Choroid plexus epithelial cell (primary cell): ENCODE measurements at regions not wholly inside any gene's neighbourhood (a gene's known extent, or its start where the extent isn't known, plus 50 kb on each side); places are given as distances from the start of the nearest gene placed in this dataset.
A peak's percentile ranks its signal among the peaks of the same experiment; 100 is the strongest.

Experiments used
- DNase-seq: peaks from one replicate; pipeline ENCODE4 v3.0.0-alpha.2; 2010; ENCODE audit warnings: low read depth
- H3K4me3 ChIP-seq: 2 replicates; pipeline ENCODE4 v1.5.1; 2011; ENCODE audit warnings: low read depth, mild to moderate bottlenecking, control low read depth, low read length, moderate library complexity
- TF ChIP-seq, protein P1 (sequence below): conservative IDR thresholded peaks from 2 replicates; pipeline ENCODE4 v1.5.1; 2011; ENCODE audit warnings: low read depth, mild to moderate bottlenecking, control low read depth, inconsistent platforms, low read length, moderate library complexity

GRCh38 chr5:164041105-164041504 lies 535.7 kb downstream of the MAT2B start:
- TF ChIP-seq, protein P1, sequence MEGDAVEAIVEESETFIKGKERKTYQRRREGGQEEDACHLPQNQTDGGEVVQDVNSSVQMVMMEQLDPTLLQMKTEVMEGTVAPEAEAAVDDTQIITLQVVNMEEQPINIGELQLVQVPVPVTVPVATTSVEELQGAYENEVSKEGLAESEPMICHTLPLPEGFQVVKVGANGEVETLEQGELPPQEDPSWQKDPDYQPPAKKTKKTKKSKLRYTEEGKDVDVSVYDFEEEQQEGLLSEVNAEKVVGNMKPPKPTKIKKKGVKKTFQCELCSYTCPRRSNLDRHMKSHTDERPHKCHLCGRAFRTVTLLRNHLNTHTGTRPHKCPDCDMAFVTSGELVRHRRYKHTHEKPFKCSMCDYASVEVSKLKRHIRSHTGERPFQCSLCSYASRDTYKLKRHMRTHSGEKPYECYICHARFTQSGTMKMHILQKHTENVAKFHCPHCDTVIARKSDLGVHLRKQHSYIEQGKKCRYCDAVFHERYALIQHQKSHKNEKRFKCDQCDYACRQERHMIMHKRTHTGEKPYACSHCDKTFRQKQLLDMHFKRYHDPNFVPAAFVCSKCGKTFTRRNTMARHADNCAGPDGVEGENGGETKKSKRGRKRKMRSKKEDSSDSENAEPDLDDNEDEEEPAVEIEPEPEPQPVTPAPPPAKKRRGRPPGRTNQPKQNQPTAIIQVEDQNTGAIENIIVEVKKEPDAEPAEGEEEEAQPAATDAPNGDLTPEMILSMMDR: no peak
- H3K4me3 ChIP-seq: no peak overlapping the region
- DNase-seq: no peak

GRCh38 chr5:164048359-164048926 lies 543.0 kb downstream of the MAT2B start:
- no peak overlapping the region for H3K4me3 ChIP-seq
- TF ChIP-seq, protein P1: peak; percentile 30
- peak; percentile 53 for DNase-seq

GRCh38 chr5:164051745-164052144 lies 546.3 kb downstream of the MAT2B start:
- H3K4me3 ChIP-seq: no peak overlapping the region
- peak; percentile 47 for DNase-seq
- TF ChIP-seq, protein P1: no peak

GRCh38 chr5:164052536-164053093 lies 547.2 kb downstream of the MAT2B start:
- peak; percentile 41 for DNase-seq
- TF ChIP-seq, protein P1: no peak

GRCh38 chr5:164053123-164053522 lies 547.7 kb downstream of the MAT2B start:
- DNase-seq: no peak
- TF ChIP-seq, protein P1: no peak

More at GRCh38 chr5:164052536-164053093, 547.2 kb downstream of the MAT2B start:
- no peak overlapping the region for H3K4me3 ChIP-seq

DNA sequence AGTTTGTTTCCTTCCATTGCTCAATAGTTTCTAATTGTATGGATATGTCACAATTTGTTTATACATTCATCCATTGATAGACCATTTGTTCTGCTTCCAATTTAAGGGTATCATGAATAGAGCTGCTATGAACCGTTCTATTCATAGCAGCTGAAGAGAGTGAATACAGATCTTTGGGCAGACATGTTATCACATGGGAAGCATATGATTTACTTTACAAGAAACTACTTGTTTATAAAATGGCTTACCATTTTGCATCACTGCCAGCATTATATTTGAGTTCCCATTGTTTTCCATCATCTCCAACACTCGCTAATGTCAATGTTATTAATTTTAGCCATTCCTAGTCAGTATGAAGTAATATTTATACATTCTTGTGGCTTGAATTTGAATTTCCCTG lies 549.0 kb downstream of the MAT2B start:
- H3K4me3 ChIP-seq: no peak overlapping the region
- DNase-seq: no peak
- TF ChIP-seq, protein P1: no peak

More at GRCh38 chr5:164053123-164053522, 547.7 kb downstream of the MAT2B start:
- no peak overlapping the region for H3K4me3 ChIP-seq

DNA sequence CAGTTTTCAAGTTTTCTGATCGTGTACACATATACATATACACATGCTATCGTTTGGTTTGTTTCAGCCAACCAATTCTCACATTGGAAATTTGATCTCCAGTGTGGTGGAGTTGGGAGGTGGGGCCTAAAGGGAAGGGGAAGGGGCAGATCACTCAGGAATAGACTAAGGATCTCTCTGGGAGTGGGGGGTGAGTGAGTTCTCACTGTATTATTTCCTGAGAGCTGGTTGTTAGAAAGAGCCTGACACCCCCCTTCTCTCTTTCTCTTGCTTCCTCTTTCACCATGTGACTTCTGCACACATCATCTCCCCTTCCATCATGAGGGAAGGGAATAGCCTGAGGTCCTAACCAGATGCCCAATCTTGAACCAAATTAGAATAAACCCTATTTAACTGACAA lies 551.7 kb downstream of the MAT2B start:
- TF ChIP-seq, protein P1: no peak
- no peak for DNase-seq
- H3K4me3 ChIP-seq: no peak overlapping the region
